ENCODE measurements at regions not wholly inside any gene's neighbourhood (a gene's known extent, or its start where the extent isn't known, plus 50 kb on each side); places are given as distances from the start of the nearest gene placed in this dataset.
A peak's percentile ranks its signal among the peaks of the same experiment; 100 is the strongest.

DNA sequence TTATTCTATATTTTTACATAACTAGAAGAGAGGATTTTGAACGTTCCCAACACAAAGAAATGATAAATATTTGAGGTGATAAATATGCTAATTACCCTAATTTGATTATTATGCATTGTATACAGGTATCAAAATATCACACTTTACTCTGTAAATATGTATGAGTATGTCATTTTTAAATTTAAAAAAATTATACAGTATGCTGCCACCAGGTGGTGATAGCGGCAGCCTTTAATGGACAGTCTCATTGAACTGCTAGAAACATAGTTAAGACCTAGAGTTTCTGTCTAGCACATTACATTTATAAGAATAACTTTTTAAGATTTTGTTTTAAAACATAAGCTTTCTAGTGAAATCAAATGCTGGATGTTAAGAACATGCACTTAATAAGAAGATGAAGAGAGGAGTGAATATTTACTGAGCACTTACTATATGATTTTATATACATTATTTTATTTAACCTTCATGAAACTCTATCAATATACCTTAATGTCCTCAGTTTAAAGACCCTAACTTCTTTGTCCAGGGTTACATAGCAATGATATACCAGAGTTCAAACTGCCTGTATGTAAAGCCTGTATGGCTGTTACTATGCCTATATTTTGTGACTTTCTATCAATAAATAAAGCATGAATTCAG lies 207.1 kb downstream of the NUF2 start:
- intact Hi-C loops (cut with micrococcal nuclease), result loop anchor here (1.0 to 10.0 kb wide), 4 partner anchors 119 to 1542 kb away; no protein-coding TSS in a partner anchor
- Histone ChIP-seq H3K9me3 (ENCODE audit: control insufficient read depth in 1 of 2, insufficient read depth in 1 of 2, low read depth in 1 of 2, low read length in 2 of 2) (no peaks in the 10 kb centered on the region), H2AFZ (ENCODE audit: low read depth, low read length, poor library complexity, severe bottlenecking) (no peak overlapping the region), H3K4me1 (ENCODE audit: control insufficient read depth in 1 of 2, insufficient read depth in 2 of 2, low read length in 2 of 2) (no peaks in the 10 kb centered on the region), H3K27ac (ENCODE audit: low read depth, low read length) (no peak overlapping the region), H3K9me2 (ENCODE audit: insufficient read depth) (no peaks in the 10 kb centered on the region), H3K27me3 (ENCODE audit: insufficient read depth, low read length) (no peaks in the 10 kb centered on the region), H3K4me2 (ENCODE audit: low read length) (no peak overlapping the region), H3K9ac (ENCODE audit: low read length) (no peak overlapping the region), H4K20me1 (ENCODE audit: insufficient read depth) (no peaks in the 10 kb centered on the region), H3K36me3 (ENCODE audit: control insufficient read depth in 1 of 2, insufficient read depth in 2 of 2, low read length in 2 of 2) (no peaks in the 10 kb centered on the region), H3K4me3 (replicated peaks in 1 of 2; ENCODE audit: low read depth in 1 of 2, low read length in 2 of 2) (no peak overlapping the region), H3K79me2 (ENCODE audit: insufficient read depth, low read length) (no peaks in the 10 kb centered on the region)
- CTCF ChIA-PET, result no interaction called here
- BruUV-seq (replicated peaks), result no TSS peak
- TF ChIP-seq REST (IDR thresholded peaks at IDR 0.05; ENCODE audit: low read depth) (no peak), JUND (IDR thresholded peaks at IDR 0.05) (no peak), POLR2AphosphoS5 (IDR thresholded peaks at IDR 0.05; ENCODE audit: low read depth, low read length) (no peak), ATF3 (IDR thresholded peaks at IDR 0.05) (no peak), MAX (IDR thresholded peaks at IDR 0.05) (no peak), ZNF274 (IDR thresholded peaks at IDR 0.05; ENCODE audit: low read depth, low read length) (no peak), RAD21 (IDR thresholded peaks at IDR 0.05; ENCODE audit: low read depth) (peak; percentile 47), SP1 (IDR thresholded peaks at IDR 0.05; ENCODE audit: low read depth) (no peak), FOSL1 (IDR thresholded peaks at IDR 0.05; ENCODE audit: low read depth) (no peak)
- TF ChIP-seq, protein P1, sequence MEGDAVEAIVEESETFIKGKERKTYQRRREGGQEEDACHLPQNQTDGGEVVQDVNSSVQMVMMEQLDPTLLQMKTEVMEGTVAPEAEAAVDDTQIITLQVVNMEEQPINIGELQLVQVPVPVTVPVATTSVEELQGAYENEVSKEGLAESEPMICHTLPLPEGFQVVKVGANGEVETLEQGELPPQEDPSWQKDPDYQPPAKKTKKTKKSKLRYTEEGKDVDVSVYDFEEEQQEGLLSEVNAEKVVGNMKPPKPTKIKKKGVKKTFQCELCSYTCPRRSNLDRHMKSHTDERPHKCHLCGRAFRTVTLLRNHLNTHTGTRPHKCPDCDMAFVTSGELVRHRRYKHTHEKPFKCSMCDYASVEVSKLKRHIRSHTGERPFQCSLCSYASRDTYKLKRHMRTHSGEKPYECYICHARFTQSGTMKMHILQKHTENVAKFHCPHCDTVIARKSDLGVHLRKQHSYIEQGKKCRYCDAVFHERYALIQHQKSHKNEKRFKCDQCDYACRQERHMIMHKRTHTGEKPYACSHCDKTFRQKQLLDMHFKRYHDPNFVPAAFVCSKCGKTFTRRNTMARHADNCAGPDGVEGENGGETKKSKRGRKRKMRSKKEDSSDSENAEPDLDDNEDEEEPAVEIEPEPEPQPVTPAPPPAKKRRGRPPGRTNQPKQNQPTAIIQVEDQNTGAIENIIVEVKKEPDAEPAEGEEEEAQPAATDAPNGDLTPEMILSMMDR (IDR thresholded peaks at IDR 0.05 in 2 of 3, conservative IDR thresholded peaks at IDR 0.05 in 1 of 3; ENCODE audit: borderline replicate concordance in 1 of 3, insufficient read depth in 1 of 3, low read depth in 2 of 3, low read length in 2 of 3), result peak; percentile 29 to 56 (median 56); a peak in 5 of 6 replicates
- ATAC-seq (peak; percentile 68), DNase-seq (ENCODE audit: low read depth, low spot score) (peak; percentile 13)
- RAD21 ChIA-PET (ENCODE audit: low non-redundant PET in 1 of 2, low total read pairs in 2 of 2, uncharacterized antibody in 2 of 2, unreplicated experiment in 2 of 2), result no interaction called here
- POLR2A ChIA-PET, result no interaction called here

Data from HCT116 (cell line).